ENCODE measurements at regions not wholly inside any gene's neighbourhood (a gene's known extent, or its start where the extent isn't known, plus 50 kb on each side); places are given as distances from the start of the nearest gene placed in this dataset.

DNA sequence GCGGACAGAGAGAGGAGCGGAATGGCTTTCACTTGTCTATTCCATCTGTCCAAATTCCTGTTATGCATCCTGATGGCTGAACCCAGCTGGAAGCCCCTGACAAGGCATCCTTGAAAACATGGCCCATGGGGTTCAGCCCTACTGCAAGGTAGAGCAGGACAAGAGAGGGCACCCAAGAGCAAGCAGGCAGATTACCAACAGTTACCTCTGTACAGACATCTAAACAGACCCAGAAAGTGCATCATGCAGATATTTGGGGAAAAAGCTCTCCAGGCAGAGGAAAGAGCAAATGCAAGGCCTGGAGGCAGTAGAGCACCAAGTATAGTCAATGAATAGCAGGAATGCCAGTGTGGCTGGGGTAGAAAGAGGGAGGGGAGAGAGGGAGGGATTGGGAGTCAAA, 407.5 kb downstream of the PCNX1 start:
- ATAC-seq (ENCODE audit: poor library complexity) = no peak
- DNase-seq = no peak
- intact Hi-C loops (cut with DNase I) = no loop called here

DNA sequence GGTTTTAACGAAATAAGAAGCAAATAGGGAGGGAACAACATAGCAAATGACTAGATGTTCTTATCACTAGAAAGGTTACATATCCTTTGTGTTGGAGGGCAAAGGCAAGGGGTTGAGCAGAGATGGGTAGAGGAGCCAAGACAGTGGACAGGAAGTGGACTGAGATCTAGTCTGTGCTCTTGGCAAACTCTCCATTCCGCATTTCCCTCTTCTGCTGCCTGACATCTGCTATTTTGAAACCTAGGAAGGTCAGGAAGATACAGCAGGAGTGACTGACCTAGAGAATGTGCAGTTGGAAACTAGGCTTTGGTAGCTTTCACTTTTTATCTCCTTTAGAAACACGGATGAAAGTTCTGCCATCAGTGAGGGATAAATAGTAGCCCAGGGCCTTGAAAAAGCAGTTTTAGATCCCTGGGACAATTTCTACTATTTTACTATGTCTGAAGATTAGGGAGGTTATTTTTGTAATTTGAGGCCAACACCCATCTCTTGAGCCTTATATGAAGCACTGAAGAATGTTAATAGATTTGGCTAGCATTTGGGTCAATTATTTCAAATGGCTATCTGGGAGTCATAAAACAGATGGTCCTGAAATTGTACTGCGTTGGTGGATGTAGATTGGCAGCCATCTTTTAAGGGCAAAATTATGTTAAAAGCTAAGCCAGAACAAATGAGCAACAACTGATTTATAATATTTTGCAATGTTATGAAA, 410.3 kb downstream of the PCNX1 start:
- ATAC-seq (ENCODE audit: poor library complexity) (no peak), DNase-seq (no peak)
- intact Hi-C loops (cut with DNase I) = no loop called here

DNA sequence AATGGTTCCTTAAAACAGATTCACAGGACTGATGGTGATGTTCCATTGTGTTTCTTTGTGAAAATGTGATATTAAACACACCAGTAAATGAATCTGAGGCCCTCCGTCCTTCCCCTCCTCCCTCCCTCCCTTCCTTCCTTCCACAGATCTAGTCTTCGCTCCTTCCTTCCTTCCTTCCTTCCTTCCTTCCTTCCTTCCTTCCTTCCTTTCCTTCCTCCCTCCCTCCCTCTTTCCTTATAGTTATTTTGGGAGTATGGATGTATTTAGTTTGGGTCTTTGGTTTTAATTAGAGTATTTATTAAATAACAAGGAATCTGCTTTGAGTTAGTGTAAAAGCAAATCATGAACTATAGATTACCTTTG, 410.8 kb downstream of the PCNX1 start:
- DNase-seq (no peak), ATAC-seq (ENCODE audit: poor library complexity) (no peak)
- intact Hi-C loops (cut with DNase I) = no loop called here

GRCh38 chr14:71319666-71320065, 412.4 kb downstream of the PCNX1 start:
- intact Hi-C loops (cut with DNase I) = loop anchor here (10.0 kb wide), 1 partner anchor 215 kb away; no protein-coding TSS in a partner anchor
- no peak for DNase-seq
- ATAC-seq (ENCODE audit: poor library complexity) = no peak

DNA sequence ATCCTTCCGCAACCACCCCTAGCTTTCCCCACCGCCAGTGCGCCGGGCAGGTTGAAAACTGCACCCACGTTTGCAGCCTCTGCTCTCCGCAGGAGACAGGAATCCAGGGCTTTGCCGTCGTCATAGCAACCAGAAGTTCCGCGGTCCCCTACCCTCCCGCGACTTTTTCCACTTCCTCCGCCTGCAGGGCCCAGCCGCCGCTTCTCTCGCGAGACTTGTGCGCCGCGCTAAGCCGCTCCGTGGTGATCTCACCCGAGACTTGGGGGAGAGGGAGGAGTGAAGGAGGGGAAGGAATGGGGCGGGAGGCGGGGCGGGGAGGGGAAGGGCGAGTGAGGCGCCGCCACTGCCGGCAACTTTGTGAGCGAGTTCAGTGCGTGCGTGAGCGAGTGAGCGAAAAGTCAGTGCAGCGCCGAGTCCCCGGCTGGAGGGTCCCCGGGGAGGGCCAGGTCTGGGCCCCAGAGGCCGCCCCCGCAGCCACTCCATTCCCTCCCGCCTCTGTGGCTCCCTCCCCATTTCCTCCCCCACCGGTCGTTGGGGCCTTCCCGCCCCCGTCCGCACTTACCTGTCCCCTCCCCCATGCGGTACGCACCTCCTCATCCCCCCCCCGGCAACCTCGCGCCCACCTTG, 413.0 kb downstream of the PCNX1 start, which contains the start of gene SIPA1L1:
Gene SIPA1L1, plus strand, starts transcription at position 370 of the 627 bp plus-strand sequence.
- DNase-seq = peak; percentile 98
- intact Hi-C loops (cut with DNase I) = loop anchor here (10.0 kb wide), 1 partner anchor 215 kb away; no protein-coding TSS in a partner anchor
- ATAC-seq (ENCODE audit: poor library complexity) = peak; percentile 98

DNA sequence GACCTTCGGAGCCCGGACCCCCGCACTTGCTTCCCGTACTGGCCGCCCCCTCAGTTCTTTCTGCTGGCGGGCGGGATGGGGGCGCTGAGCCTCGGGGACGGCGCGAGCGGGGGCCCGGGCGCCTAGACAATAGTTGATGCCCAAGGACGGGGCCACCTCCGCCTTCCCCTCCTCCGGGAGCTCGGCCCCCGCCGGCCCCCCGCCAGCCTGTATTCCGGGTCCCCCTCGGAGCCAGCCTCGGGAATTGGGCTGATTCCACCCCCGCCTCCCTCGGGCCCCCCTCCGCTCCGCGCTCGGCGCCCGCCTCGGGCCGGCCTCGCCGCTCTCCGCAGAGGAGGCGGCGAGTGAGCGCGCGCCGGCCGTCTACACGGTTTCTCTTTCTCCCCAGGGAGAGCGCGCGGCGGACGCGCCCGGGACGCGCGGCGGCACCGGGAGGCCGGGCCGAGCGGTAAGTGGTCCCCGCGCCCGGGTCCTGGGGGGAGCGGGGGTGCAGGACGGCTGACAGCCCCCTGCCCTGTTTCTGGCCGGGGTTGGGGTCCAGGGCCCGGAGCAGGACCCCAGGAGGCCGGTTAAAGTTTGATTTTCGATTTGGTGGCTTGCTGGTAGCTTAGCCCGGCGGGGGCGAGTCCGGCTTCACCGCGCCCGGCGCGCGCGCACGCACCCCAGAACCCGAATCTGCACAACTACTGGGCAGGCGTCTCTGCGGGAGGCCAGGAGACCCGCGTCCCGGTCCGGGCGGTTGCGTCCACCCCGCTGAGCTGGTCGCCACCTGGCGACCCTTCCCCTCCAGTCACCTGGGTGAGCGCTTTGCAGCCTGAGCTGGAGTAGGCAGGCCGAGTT, 413.7 kb downstream of the PCNX1 start:
- ATAC-seq (ENCODE audit: poor library complexity) (peak; percentile 88), DNase-seq (peak; percentile 77)
- intact Hi-C loops (cut with DNase I) = loop anchor here (10.0 kb wide), 1 partner anchor 214 kb away; no protein-coding TSS in a partner anchor

- DNase-seq (no peak), ATAC-seq (ENCODE audit: poor library complexity) (no peak)
- intact Hi-C loops (cut with DNase I) = loop anchor here (10.0 kb wide), 1 partner anchor 213 kb away; no protein-coding TSS in a partner anchor
Observed at GRCh38 chr14:71321574-71322315, 414.5 kb downstream of the PCNX1 start.

DNA sequence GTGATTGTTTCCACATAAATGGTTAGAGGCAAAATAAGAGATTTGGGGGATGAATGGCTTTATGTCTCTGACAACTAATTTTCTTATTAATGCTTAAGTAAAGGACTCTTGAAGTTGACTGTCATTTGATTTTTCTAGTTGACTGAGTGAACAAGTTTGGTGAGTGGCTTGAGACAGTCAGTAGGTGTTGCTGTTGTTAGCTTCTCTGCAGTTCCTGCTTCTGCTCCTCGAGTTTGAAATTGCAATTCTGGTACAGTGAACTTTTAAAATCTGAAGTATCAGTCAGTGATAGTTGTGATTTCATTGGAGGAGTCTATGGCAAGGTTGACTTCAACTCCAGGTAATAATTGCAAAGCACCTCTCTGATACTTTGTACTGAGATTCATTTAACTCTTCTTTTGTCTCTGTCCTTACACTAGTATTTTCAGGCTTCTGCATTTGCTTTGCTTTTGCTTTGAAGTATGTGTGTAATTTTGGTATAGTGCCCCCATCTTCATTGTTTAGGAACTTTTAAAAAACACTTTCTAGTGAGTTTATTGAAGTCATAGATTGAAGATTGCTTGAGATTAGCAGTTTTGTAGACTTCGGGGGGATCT, 415.5 kb downstream of the PCNX1 start:
- intact Hi-C loops (cut with DNase I) = loop anchor here (10.0 kb wide), 1 partner anchor 212 kb away; no protein-coding TSS in a partner anchor
- ATAC-seq (ENCODE audit: poor library complexity) = no peak
- DNase-seq = no peak

GRCh38 chr14:71324767-71325272, 417.6 kb downstream of the PCNX1 start:
- ATAC-seq (ENCODE audit: poor library complexity) (no peak), DNase-seq (no peak)
- intact Hi-C loops (cut with DNase I) = loop anchor here (10.0 kb wide), 1 partner anchor 210 kb away; no protein-coding TSS in a partner anchor

DNA sequence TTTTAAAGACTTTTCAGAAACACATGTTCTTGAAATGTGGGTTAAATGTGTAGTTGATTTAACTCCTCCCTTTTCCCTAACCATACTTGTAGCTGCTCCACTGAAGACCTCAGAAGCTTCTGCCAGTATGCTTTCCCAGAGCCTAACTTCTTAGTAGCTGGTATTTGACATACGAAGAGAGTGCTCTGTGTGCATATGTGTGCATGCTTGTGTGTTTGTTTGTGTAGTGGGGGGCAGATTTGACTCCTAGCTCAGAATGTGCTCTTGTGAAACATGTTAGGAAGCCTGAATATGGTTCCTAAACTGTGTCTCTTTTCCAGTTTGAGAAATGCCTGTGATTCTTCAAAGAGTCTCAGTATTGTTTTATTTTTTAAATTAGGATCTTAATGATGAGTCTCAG, 420.4 kb downstream of the PCNX1 start:
- intact Hi-C loops (cut with DNase I) = loop anchor here (10.0 kb wide), 1 partner anchor 207 kb away; no protein-coding TSS in a partner anchor
- no peak for ATAC-seq (ENCODE audit: poor library complexity)
- DNase-seq = no peak

DNA sequence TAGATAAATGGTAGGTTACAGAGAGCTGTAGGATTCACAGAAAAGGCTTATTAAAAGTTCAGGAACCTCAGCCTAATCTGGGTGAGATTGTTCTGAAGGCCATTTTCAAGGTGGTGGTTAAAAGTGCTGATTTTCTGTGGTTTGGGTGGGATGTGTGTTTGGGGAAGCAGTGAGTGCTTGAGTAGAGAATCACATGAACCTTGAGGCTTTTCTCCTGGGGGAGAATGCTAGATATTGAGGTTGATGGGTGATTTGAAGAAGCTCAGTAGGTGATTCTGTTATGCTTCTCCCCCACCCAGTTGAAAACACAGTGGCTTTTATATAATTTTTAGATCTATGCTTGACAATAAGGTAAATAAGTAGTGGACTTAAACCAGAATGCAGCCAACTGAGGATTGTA, 420.9 kb downstream of the PCNX1 start:
- DNase-seq (no peak), ATAC-seq (ENCODE audit: poor library complexity) (no peak)
- intact Hi-C loops (cut with DNase I) = loop anchor here (10.0 kb wide), 1 partner anchor 207 kb away; no protein-coding TSS in a partner anchor

- DNase-seq (no peak), ATAC-seq (ENCODE audit: poor library complexity) (no peak)
- intact Hi-C loops (cut with DNase I) = loop anchor here (10.0 kb wide), 1 partner anchor 206 kb away; no protein-coding TSS in a partner anchor
Observed at GRCh38 chr14:71328954-71329353, 421.7 kb downstream of the PCNX1 start.

- ATAC-seq (ENCODE audit: poor library complexity) = no peak
- DNase-seq = no peak
- intact Hi-C loops (cut with DNase I) = no loop called here
Observed at GRCh38 chr14:71331403-71331802, 424.1 kb downstream of the PCNX1 start.

DNA sequence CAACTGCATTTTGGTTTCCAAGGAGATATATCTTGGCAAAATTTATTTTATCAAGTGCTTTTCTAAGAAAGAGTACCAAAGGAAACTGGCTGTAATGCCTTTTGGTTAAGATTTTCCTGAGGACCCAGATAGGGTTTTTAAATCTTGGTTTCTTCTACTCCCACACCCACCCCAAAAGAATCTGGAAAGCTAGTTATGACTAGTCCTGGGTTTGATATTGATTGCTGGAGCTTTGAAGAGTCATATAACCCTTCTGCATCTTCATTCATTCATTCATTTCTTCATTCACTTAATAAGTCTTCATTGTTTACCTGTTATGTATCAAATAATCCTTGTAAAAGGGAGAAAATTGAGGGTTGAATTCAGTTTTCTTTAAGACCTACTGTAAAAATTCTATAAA, 425.2 kb downstream of the PCNX1 start:
- no peak for ATAC-seq (ENCODE audit: poor library complexity)
- DNase-seq = no peak
- intact Hi-C loops (cut with DNase I) = no loop called here

DNA sequence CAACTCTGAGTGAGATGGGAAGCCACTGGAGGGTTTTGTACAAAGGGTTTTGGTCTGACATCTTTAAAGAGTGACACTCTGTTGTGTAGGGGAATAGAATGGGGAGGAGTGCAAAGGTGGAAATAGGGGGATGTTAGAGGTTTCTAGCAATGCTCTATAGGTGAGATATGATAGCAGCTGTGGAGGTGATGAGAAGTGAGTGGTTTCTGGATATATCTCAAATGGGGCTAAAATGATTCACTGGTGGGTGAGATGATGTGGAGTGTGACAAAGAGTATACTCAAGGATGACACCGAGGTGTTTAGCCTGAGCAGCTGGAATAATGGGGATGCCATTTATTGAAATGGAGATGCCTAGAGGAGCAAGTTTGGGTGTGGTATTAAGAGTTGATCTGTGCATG, 426.4 kb downstream of the PCNX1 start:
- DNase-seq = no peak
- no peak for ATAC-seq (ENCODE audit: poor library complexity)
- intact Hi-C loops (cut with DNase I) = no loop called here

DNA sequence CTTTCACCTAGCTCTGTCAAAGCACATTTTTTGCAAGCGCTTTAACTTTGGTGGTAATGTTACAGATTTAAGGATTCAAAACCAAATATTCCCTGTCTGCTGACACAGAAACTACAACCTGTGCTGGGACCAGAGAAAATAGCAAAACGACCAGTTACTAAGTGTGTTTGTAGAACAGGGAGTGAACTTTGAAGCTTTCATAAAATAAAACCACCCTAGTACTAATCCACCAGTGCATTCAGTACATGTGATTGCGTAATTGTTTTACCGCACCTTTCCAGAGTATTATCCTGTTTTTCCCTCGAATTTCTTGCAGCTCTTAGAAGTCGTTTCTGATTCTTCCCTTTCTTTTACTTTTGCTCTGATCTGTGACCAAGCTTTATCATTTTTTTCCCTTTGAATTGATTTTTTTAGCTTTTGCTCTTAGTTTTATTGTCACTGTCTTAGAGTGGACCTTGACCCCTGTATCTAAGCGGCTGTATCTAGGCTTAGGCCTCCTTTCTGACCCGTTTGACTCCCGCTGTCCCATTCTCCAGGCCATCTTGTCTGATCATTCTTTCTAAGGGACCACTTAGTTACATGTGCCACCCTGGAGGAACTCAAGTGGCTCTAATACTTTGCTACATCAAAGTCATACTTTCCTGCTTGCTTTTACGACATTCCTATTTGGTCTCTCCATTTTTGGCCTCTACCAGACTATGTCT, 429.4 kb downstream of the PCNX1 start:
- no peak for ATAC-seq (ENCODE audit: poor library complexity)
- intact Hi-C loops (cut with DNase I) = no loop called here
- DNase-seq = no peak

GRCh38 chr14:71338153-71338552, 430.9 kb downstream of the PCNX1 start:
- intact Hi-C loops (cut with DNase I) = no loop called here
- ATAC-seq (ENCODE audit: poor library complexity) = no peak
- no peak for DNase-seq

All from Right ventricle myocardium superior (tissue), 1 donor.